RWPE2 (cell line): ENCODE measurements at regions not wholly inside any gene's neighbourhood (a gene's known extent, or its start where the extent isn't known, plus 50 kb on each side); places are given as distances from the start of the nearest gene placed in this dataset.

Experiments
- ATAC-seq: fragments of 200-7000 bp; cut with Tn5 transposase; 3 replicates; pipeline ENCODE4 v1.9.1; 2021; ENCODE audit warnings: low read depth
- DNase-seq: peaks from one replicate; pipeline ENCODE4 v3.0.0-alpha.2; 2020; ENCODE audit warnings: low spot score
- H3K27ac ChIP-seq: fragments of 450-650 bp; 2 replicates; pipeline ENCODE4 v1.5.1; 2017; ENCODE audit warnings: mild to moderate bottlenecking; ENCODE audit not compliant: poor library complexity, severe bottlenecking
- H3K27me3 ChIP-seq: fragments of 250-450 bp; sonication (Bioruptor Pico); 2 replicates; pipeline ENCODE4 v1.5.1; 2021; ENCODE audit warnings: mild to moderate bottlenecking, moderate library complexity; ENCODE audit not compliant: insufficient read depth, poor library complexity, severe bottlenecking
- H3K36me3 ChIP-seq: fragments of 250-450 bp; sonication (Bioruptor Pico); 2 replicates; pipeline ENCODE4 v1.5.1; 2020; ENCODE audit warnings: low read depth, mild to moderate bottlenecking, moderate library complexity
- H3K4me1 ChIP-seq: fragments of 250-450 bp; sonication (Bioruptor Pico); 2 replicates; pipeline ENCODE4 v1.5.1; 2021; ENCODE audit warnings: mild to moderate bottlenecking, moderate library complexity; ENCODE audit not compliant: insufficient read depth, poor library complexity, severe bottlenecking
- H3K4me3 ChIP-seq: fragments of 250-450 bp; sonication (Bioruptor Pico); 2 replicates; pipeline ENCODE4 v1.5.1; 2021; ENCODE audit warnings: mild to moderate bottlenecking, moderate library complexity; ENCODE audit not compliant: severe bottlenecking
- H3K9me3 ChIP-seq: fragments of 250-450 bp; sonication (Bioruptor Pico); 2 replicates; pipeline ENCODE4 v1.5.1; 2021; ENCODE audit warnings: mild to moderate bottlenecking, moderate library complexity; ENCODE audit not compliant: severe bottlenecking
- CTCF ChIP-seq: fragments of 450-650 bp; IDR thresholded peaks from one replicate; pipeline ENCODE4 v1.5.1; 2017; ENCODE audit warnings: mild to moderate bottlenecking, moderate library complexity; ENCODE audit not compliant: poor library complexity, severe bottlenecking

- no peaks in the 10 kb centered on the region for H3K4me1 ChIP-seq
- no peak overlapping the region for H3K4me3 ChIP-seq
- TF ChIP-seq CTCF, result no peak
- no peak for ATAC-seq
- no peaks in the 10 kb centered on the region for H3K36me3 ChIP-seq
- H3K27me3 ChIP-seq, result no peaks in the 10 kb centered on the region
- no peaks in the 10 kb centered on the region for H3K9me3 ChIP-seq
- no peak for DNase-seq
- no peak overlapping the region for H3K27ac ChIP-seq
Observed at GRCh38 chr2:122366969-122367645, 611.7 kb downstream of the TSN start.

- Histone ChIP-seq H3K4me1 (no peaks in the 10 kb centered on the region), H3K36me3 (no peaks in the 10 kb centered on the region), H3K9me3 (no peaks in the 10 kb centered on the region), H3K4me3 (no peak overlapping the region), H3K27ac (no peak overlapping the region), H3K27me3 (no peaks in the 10 kb centered on the region)
- TF ChIP-seq CTCF, result no peak
- DNase-seq (no peak), ATAC-seq (no peak)
Observed at GRCh38 chr2:122367646-122368010, 612.2 kb downstream of the TSN start.

- no peak for ATAC-seq
Observed at GRCh38 chr2:122368576-122369243, 613.3 kb downstream of the TSN start.

GRCh38 chr2:122378521-122378920 lies 623.1 kb downstream of the TSN start:
- H3K9me3 ChIP-seq, result no peaks in the 10 kb centered on the region
- DNase-seq, result no peak
- H3K27me3 ChIP-seq, result no peaks in the 10 kb centered on the region
- no peak for ATAC-seq
- H3K27ac ChIP-seq, result no peak overlapping the region
- TF ChIP-seq CTCF, result no peak
- H3K36me3 ChIP-seq, result no peaks in the 10 kb centered on the region
- H3K4me3 ChIP-seq, result no peak overlapping the region
- H3K4me1 ChIP-seq, result no peaks in the 10 kb centered on the region

More at GRCh38 chr2:122368576-122369243, 613.3 kb downstream of the TSN start:
- no peak for DNase-seq
- no peaks in the 10 kb centered on the region for H3K27me3 ChIP-seq
- no peak overlapping the region for H3K27ac ChIP-seq
- no peaks in the 10 kb centered on the region for H3K36me3 ChIP-seq
- no peaks in the 10 kb centered on the region for H3K4me1 ChIP-seq
- H3K4me3 ChIP-seq, result no peak overlapping the region
- no peak for TF ChIP-seq CTCF
- H3K9me3 ChIP-seq, result no peaks in the 10 kb centered on the region

GRCh38 chr2:122384768-122385333 lies 629.4 kb downstream of the TSN start:
- H3K27ac ChIP-seq, result no peak overlapping the region
- H3K4me1 ChIP-seq, result no peaks in the 10 kb centered on the region
- no peak overlapping the region for H3K4me3 ChIP-seq
- ATAC-seq, result no peak
- no peak for TF ChIP-seq CTCF
- DNase-seq, result no peak
- H3K36me3 ChIP-seq, result no peaks in the 10 kb centered on the region
- no peaks in the 10 kb centered on the region for H3K9me3 ChIP-seq
- H3K27me3 ChIP-seq, result no peaks in the 10 kb centered on the region
